K562 (cell line): ENCODE measurements at regions not wholly inside any gene's neighbourhood (a gene's known extent, or its start where the extent isn't known, plus 50 kb on each side); places are given as distances from the start of the nearest gene placed in this dataset.

Source experiments
- CTCF ChIP-seq, 3 experiments: IDR thresholded peaks in 2 of 3; conservative IDR thresholded peaks in 1 of 3; 2 replicates each; pipeline ENCODE4 v1.5.1; 2011 to 2012; ENCODE audit warnings: low read length in 3 of 3, mild to moderate bottlenecking in 3 of 3, control low read depth in 2 of 3, improper control_type of control experiment in 1 of 3, inconsistent platforms in 1 of 3, low read depth in 1 of 3, mixed read lengths in 1 of 3, moderate library complexity in 1 of 3; ENCODE audit not compliant: insufficient read depth in 2 of 3
- HBP1 ChIP-seq: fragments of 450-650 bp; formaldehyde crosslinking; IDR thresholded peaks from 2 replicates; pipeline ENCODE4 v1.4.0; 2022; ENCODE audit warnings: missing genetic modification characterization
- JUND ChIP-seq, 2 experiments: IDR thresholded peaks; 2 replicates in 1 of 2; 3 replicates in 1 of 2; pipeline ENCODE4 v1.6.1; 2011; ENCODE audit warnings: borderline replicate concordance in 2 of 2, low read depth in 2 of 2, low read length in 2 of 2, improper control_type of control experiment in 1 of 2, missing biosample characterization in 1 of 2, missing genetic modification characterization in 1 of 2, missing genetic modification reagents in 1 of 2
- NCOA4 ChIP-seq: fragments of 450-650 bp; IDR thresholded peaks from 2 replicates; pipeline ENCODE4 v1.6.1; 2018; ENCODE audit warnings: mild to moderate bottlenecking; ENCODE audit not compliant: partially characterized antibody
- POLR2A ChIP-seq: fragments of 450-650 bp; conservative IDR thresholded peaks from 2 replicates; pipeline ENCODE4 v1.6.1; 2016
- REST ChIP-seq, 2 experiments: fragments of 450-650 bp; formaldehyde crosslinking in 1 of 2; IDR thresholded peaks; 2 replicates each; pipeline versions ENCODE4 v1.4.0 to v1.6.1; 2014 to 2020; ENCODE audit warnings: mild to moderate bottlenecking in 2 of 2, borderline replicate concordance in 1 of 2, low read depth in 1 of 2
- SETDB1 ChIP-seq: IDR thresholded peaks from one replicate; pipeline ENCODE4 v1.6.1; 2012; ENCODE audit warnings: low read length, control low read depth, inconsistent platforms
- SPI1 ChIP-seq: IDR thresholded peaks from 2 replicates; pipeline ENCODE4 v1.6.1; 2011; ENCODE audit warnings: low read depth, low read length, control low read depth, borderline replicate concordance
- TCF7 ChIP-seq: sonication (generic); IDR thresholded peaks from 2 replicates; pipeline ENCODE4 v1.6.1; 2016; ENCODE audit warnings: antibody characterized with exemption, borderline replicate concordance
- USF1 ChIP-seq: sonication (generic); formaldehyde crosslinking; IDR thresholded peaks from 2 replicates; pipeline ENCODE4 v1.9.0; 2022; ENCODE audit warnings: mild to moderate bottlenecking, missing genetic modification reagents
- ZKSCAN3 ChIP-seq: fragments of 250-450 bp; sonication (Bioruptor Pico); IDR thresholded peaks from 2 replicates; pipeline ENCODE4 v1.4.0; 2020
- ZNF12 ChIP-seq: sonication (generic); formaldehyde crosslinking; IDR thresholded peaks from 2 replicates; pipeline ENCODE4 v1.4.0; 2020; ENCODE audit warnings: mild to moderate bottlenecking, missing genetic modification reagents

GRCh38 chr11:128234143-128234542 is 353.2 kb downstream of the ETS1 start:
- TF ChIP-seq ZKSCAN3 (CRISPR knock-in tag) (no peak), ZNF12 (CRISPR knock-in tag) (no peak), CTCF (IDR thresholded peaks at IDR 0.05 in 2 of 3, conservative IDR thresholded peaks at IDR 0.05 in 1 of 3; ENCODE audit: insufficient read depth in 2 of 3, low read depth in 1 of 3, low read length in 3 of 3) (no peak), SPI1 (no peak), JUND (IDR thresholded peaks at IDR 0.05; ENCODE audit: borderline replicate concordance, low read depth, low read length) (no peak), JUND (tag; IDR thresholded peaks at IDR 0.05; ENCODE audit: borderline replicate concordance, low read depth, low read length) (no peak), NCOA4 (no peak), SETDB1 (no peak), TCF7 (no peak), REST (IDR thresholded peaks at IDR 0.05; ENCODE audit: borderline replicate concordance) (no peak), REST (CRISPR knock-in tag; IDR thresholded peaks at IDR 0.05; ENCODE audit: low read depth) (no peak), POLR2A (no peak), HBP1 (CRISPR knock-in tag) (no peak), USF1 (CRISPR knock-in tag) (no peak)
